Thoracic aorta (tissue), 2 donors: ENCODE measurements at regions not wholly inside any gene's neighbourhood (a gene's known extent, or its start where the extent isn't known, plus 50 kb on each side); places are given as distances from the start of the nearest gene placed in this dataset.

Experiments
- ATAC-seq: fragments of 150-250 bp; one replicate; pipeline ENCODE4 v1.8.0; 2017; ENCODE audit warnings: low read depth; ENCODE audit not compliant: insufficient number of reproducible peaks, low FRiP score
- DNase-seq: peaks from one replicate; pipeline ENCODE4 v3.0.0-alpha.2; 2020; ENCODE audit warnings: low spot score
- H3K27ac ChIP-seq, 2 donors: fragments of 200-600 bp; sonication (generic); 1 replicate in 1 of 2; 2 replicates in 1 of 2; pipeline ENCODE4 v1.5.1; 2016; ENCODE audit warnings: mild to moderate bottlenecking in 2 of 2, moderate library complexity in 2 of 2
- H3K27me3 ChIP-seq: fragments of 200-600 bp; sonication (generic); replicated peaks from 2 replicates; pipeline ENCODE4 v1.6.0; 2016; ENCODE audit warnings: mild to moderate bottlenecking; ENCODE audit not compliant: insufficient read depth
- H3K36me3 ChIP-seq: fragments of 200-600 bp; sonication (generic); one replicate; pipeline ENCODE4 v1.5.1; 2016
- H3K4me1 ChIP-seq, 2 donors: fragments of 200-600 bp; sonication (generic); 1 replicate in 1 of 2; 2 replicates in 1 of 2; pipeline versions ENCODE4 v1.5.1 to v1.6.0; 2016; ENCODE audit warnings: low read depth in 2 of 2, mild to moderate bottlenecking in 1 of 2; ENCODE audit not compliant: control insufficient read depth in 1 of 2
- H3K4me3 ChIP-seq: fragments of 200-600 bp; sonication (generic); 2 replicates; pipeline ENCODE4 v1.5.1; 2016; ENCODE audit warnings: mild to moderate bottlenecking
- H3K9me3 ChIP-seq: fragments of 200-600 bp; sonication (generic); 2 replicates; pipeline ENCODE4 v1.5.1; 2016
- TF ChIP-seq, protein P1 (sequence below): fragments of 200-600 bp; sonication (generic); IDR thresholded peaks from one replicate; pipeline ENCODE4 v1.5.1; 2019; ENCODE audit warnings: antibody characterized with exemption

DNA sequence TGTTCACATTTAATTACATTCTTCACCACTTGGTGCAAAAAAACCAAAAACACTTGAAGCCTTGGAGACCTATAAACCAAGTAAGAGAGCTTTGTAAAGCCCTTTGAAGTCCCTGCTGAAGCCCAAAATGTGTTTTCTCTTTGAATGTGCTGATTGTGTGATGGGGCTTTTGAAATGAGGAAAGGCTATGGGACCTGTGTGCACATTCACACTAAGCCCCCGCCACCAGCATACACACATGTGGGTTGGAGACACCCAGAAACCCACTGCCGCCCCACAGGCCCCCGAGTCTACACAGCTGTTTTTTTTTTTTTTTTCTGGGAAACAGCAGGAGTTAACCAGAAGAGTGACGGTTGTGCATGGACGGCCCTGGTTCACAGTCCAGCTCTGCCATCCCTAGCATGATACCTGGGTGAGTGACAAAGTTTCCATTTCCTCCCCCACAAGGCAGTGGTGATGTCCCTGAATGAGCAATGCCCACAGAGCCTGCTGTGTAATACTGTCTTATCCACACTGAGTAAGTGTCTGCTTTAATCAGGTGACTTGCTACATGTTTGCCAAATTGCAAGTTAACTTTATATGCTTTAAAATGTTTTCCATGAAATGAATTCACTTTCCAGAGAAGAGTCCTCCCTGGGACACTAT is 154.6 kb upstream of the GDF10 start:
- no peak overlapping the region for H3K4me3 ChIP-seq
- ATAC-seq, result no peak
- TF ChIP-seq, protein P1, sequence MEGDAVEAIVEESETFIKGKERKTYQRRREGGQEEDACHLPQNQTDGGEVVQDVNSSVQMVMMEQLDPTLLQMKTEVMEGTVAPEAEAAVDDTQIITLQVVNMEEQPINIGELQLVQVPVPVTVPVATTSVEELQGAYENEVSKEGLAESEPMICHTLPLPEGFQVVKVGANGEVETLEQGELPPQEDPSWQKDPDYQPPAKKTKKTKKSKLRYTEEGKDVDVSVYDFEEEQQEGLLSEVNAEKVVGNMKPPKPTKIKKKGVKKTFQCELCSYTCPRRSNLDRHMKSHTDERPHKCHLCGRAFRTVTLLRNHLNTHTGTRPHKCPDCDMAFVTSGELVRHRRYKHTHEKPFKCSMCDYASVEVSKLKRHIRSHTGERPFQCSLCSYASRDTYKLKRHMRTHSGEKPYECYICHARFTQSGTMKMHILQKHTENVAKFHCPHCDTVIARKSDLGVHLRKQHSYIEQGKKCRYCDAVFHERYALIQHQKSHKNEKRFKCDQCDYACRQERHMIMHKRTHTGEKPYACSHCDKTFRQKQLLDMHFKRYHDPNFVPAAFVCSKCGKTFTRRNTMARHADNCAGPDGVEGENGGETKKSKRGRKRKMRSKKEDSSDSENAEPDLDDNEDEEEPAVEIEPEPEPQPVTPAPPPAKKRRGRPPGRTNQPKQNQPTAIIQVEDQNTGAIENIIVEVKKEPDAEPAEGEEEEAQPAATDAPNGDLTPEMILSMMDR, result no peak
- H3K27ac ChIP-seq, result no peak overlapping the region
- no peaks in the 10 kb centered on the region for H3K9me3 ChIP-seq
- H3K4me1 ChIP-seq, result no peaks in the 10 kb centered on the region
- no peaks in the 10 kb centered on the region for H3K27me3 ChIP-seq
- no peaks in the 10 kb centered on the region for H3K36me3 ChIP-seq
- DNase-seq, result no peak

DNA sequence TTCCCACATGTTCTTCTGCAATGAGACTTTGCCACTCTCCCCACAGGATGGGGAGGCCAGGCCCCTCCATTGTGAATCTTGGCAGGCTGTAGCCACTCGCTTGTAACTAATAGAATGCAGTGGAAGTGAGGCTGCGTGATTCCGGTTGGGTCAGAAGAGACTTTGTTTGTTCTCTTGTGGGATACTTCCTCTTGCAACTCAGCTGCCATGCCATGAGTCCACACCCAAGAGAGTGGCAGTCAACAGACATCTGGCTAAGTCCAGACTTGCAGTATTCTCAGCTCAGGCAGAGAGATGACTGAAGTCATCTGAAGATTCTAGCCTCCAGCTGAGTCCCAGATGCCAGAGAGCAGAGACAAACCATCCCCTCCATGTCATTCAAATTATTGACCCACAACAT is 153.4 kb upstream of the GDF10 start:
- no peak for ATAC-seq
- TF ChIP-seq, protein P1, result no peak

DNA sequence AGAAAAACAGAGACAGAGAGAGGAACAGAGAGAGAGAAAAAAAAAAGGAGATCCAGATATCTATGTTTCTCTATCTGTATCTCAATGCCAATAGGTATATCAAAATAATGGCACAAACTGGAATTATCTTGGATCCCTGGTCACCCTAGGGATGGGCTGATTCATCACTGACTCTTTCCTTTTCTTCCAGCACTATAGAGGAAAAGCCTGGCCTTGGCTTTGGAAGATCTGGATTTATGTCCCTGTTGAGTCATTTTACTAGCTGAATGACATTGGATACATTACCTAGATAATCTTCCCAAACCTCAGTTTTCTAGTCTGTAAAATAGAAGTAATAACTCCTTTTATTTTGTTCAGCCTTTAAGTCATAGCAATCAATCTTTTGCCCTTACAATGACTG is 152.8 kb upstream of the GDF10 start:
- Histone ChIP-seq H3K27me3 (no peaks in the 10 kb centered on the region), H3K36me3 (no peaks in the 10 kb centered on the region), H3K27ac (no peak overlapping the region), H3K9me3 (no peaks in the 10 kb centered on the region), H3K4me1 (no peaks in the 10 kb centered on the region), H3K4me3 (no peak overlapping the region)
- ATAC-seq (no peak), DNase-seq (no peak)
- TF ChIP-seq, protein P1, result no peak

More for the DNA sequence above, 153.4 kb upstream of the GDF10 start:
- H3K27ac ChIP-seq, result no peak overlapping the region
- no peaks in the 10 kb centered on the region for H3K4me1 ChIP-seq
- H3K36me3 ChIP-seq, result no peaks in the 10 kb centered on the region
- no peak for DNase-seq
- no peaks in the 10 kb centered on the region for H3K27me3 ChIP-seq
- H3K9me3 ChIP-seq, result no peaks in the 10 kb centered on the region
- H3K4me3 ChIP-seq, result no peak overlapping the region

DNA sequence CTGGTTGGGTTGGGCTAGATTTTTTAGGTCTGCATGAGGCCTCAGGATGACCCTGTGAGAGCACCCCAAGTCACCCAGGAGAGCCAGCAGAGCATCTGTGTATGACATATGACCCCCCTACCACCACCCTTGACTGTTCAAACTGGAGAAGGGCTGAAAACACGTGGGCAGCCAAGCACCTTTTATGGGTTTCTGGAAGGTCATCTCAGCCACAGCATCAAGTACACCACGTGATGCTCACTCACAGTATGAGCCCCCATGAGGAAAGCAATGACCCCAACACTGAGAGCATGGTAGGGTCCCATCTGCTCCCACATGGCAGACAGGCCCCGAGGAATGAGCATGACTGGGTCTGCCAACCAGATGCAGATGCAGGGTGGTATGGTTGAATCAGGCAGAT is 149.4 kb upstream of the GDF10 start:
- no peak for DNase-seq
- no peaks in the 10 kb centered on the region for H3K36me3 ChIP-seq

DNA sequence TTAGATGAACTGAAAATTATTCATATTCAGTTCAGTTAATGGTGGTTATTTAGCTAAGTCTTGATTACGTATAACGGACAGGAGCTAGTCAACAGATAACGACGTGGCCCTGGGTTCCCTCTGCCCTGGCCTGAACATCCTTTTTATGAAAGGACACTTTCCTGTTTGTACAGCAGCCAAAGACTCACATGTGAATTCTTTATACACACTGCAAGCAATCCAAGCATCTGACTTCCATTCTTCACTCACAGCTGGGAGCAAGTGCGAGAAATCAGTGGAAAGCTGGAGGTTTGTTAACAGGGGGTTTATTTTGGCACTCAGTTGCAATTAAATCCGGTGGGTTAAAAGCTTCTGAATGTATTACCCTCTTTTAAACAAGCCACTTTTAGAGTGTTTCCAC is 148.1 kb upstream of the GDF10 start:
- Histone ChIP-seq H3K4me1 (no peaks in the 10 kb centered on the region), H3K4me3 (no peak overlapping the region), H3K9me3 (peaks cover 5% of the 10 kb centered on the region), H3K27me3 (no peaks in the 10 kb centered on the region), H3K36me3 (no peaks in the 10 kb centered on the region), H3K27ac (no peak overlapping the region)
- DNase-seq (no peak), ATAC-seq (no peak)
- TF ChIP-seq, protein P1, result no peak

More for the DNA sequence above, 149.4 kb upstream of the GDF10 start:
- H3K4me1 ChIP-seq, result no peaks in the 10 kb centered on the region
- no peak for ATAC-seq
- H3K27me3 ChIP-seq, result no peaks in the 10 kb centered on the region
- peaks cover 5% of the 10 kb centered on the region for H3K9me3 ChIP-seq
- H3K27ac ChIP-seq, result no peak overlapping the region
- TF ChIP-seq, protein P1, result no peak
- H3K4me3 ChIP-seq, result no peak overlapping the region
